ENCODE measurements at regions not wholly inside any gene's neighbourhood (a gene's known extent, or its start where the extent isn't known, plus 50 kb on each side); places are given as distances from the start of the nearest gene placed in this dataset.

DNA sequence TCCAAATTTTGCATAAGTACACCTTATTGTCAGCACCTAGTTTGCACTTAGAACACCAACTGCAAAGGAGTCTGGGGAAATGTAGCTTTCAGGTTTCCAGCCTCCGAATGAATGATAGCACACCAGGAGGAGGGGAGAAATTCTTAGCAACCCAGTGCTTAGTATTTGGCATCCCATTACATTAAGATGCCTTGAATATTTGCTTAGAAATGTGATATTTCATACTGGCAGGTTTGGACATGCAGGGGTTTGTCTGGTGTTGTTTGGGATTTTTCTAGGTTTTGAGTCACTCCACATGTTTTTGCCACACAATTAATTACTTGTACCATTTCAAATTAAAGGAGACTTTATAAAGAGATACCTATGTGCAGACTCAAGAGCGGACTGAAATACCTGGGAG is 60.3 kb upstream of the CAMK2D start:
- Histone ChIP-seq H3K36me3 (no peaks in the 10 kb centered on the region), H3K4me1 (no peaks in the 10 kb centered on the region), H3K9ac (no peak overlapping the region), H3K4me2 (no peak overlapping the region), H3K79me2 (ENCODE audit: low read depth) (no peaks in the 10 kb centered on the region), H3F3A (ENCODE audit: low read depth) (no peaks in the 10 kb centered on the region), H2AFZ (replicated peaks) (no peak overlapping the region), H3K27ac (no peak overlapping the region), H3K9me3 (ENCODE audit: low read depth) (no peaks in the 10 kb centered on the region), H3K27me3 (no peaks in the 10 kb centered on the region), H4K20me1 (ENCODE audit: low read depth) (no peaks in the 10 kb centered on the region), H3K4me3 (no peak overlapping the region)
- H3K36me3 Mint-ChIP-seq: no peaks in the 10 kb centered on the region
- H3K27me3 Mint-ChIP-seq (ENCODE audit: insufficient read depth, low read depth): no peaks in the 10 kb centered on the region
- no peak overlapping the region for H3K27ac Mint-ChIP-seq
- no peak overlapping the region for H3K4me3 Mint-ChIP-seq
- no peak for DNase-seq (ENCODE audit: low spot score)
- no peak for TF ChIP-seq EZH2phosphoT487 (IDR thresholded peaks at IDR 0.05)
- no peak for TF ChIP-seq EZH2 (IDR thresholded peaks at IDR 0.05)
- TF ChIP-seq, protein P1, sequence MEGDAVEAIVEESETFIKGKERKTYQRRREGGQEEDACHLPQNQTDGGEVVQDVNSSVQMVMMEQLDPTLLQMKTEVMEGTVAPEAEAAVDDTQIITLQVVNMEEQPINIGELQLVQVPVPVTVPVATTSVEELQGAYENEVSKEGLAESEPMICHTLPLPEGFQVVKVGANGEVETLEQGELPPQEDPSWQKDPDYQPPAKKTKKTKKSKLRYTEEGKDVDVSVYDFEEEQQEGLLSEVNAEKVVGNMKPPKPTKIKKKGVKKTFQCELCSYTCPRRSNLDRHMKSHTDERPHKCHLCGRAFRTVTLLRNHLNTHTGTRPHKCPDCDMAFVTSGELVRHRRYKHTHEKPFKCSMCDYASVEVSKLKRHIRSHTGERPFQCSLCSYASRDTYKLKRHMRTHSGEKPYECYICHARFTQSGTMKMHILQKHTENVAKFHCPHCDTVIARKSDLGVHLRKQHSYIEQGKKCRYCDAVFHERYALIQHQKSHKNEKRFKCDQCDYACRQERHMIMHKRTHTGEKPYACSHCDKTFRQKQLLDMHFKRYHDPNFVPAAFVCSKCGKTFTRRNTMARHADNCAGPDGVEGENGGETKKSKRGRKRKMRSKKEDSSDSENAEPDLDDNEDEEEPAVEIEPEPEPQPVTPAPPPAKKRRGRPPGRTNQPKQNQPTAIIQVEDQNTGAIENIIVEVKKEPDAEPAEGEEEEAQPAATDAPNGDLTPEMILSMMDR (IDR thresholded peaks at IDR 0.05): no peak
- no peaks in the 10 kb centered on the region for H3K9me3 Mint-ChIP-seq
- H3K4me1 Mint-ChIP-seq: peaks cover 38% of the 10 kb centered on the region

- no peak overlapping the region for H3K27ac Mint-ChIP-seq
- H4K20me1 ChIP-seq (ENCODE audit: low read depth): no peaks in the 10 kb centered on the region
- no peaks in the 10 kb centered on the region for H3K36me3 ChIP-seq
- peaks cover 31% of the 10 kb centered on the region for H3K4me1 Mint-ChIP-seq
- no peaks in the 10 kb centered on the region for H3K79me2 ChIP-seq (ENCODE audit: low read depth)
- H3K9ac ChIP-seq: no peak overlapping the region
- no peak for DNase-seq (ENCODE audit: low spot score)
- no peaks in the 10 kb centered on the region for H3K9me3 ChIP-seq (ENCODE audit: low read depth)
- no peaks in the 10 kb centered on the region for H3K4me1 ChIP-seq
- no peaks in the 10 kb centered on the region for H3K27me3 ChIP-seq
- no peaks in the 10 kb centered on the region for H3K27me3 Mint-ChIP-seq (ENCODE audit: insufficient read depth, low read depth)
- H2AFZ ChIP-seq (replicated peaks): no peak overlapping the region
- no peak overlapping the region for H3K4me2 ChIP-seq
- no peak overlapping the region for H3K4me3 ChIP-seq
- H3K36me3 Mint-ChIP-seq: no peaks in the 10 kb centered on the region
- TF ChIP-seq EZH2 (IDR thresholded peaks at IDR 0.05) (no peak), EZH2phosphoT487 (IDR thresholded peaks at IDR 0.05) (no peak)
- TF ChIP-seq, protein P1 (IDR thresholded peaks at IDR 0.05): no peak
- H3F3A ChIP-seq (ENCODE audit: low read depth): no peaks in the 10 kb centered on the region
- H3K4me3 Mint-ChIP-seq: no peak overlapping the region
- no peak overlapping the region for H3K27ac ChIP-seq
- H3K9me3 Mint-ChIP-seq: no peaks in the 10 kb centered on the region
Measured at GRCh38 chr4:113820108-113820507, 58.6 kb upstream of the CAMK2D start.

DNA sequence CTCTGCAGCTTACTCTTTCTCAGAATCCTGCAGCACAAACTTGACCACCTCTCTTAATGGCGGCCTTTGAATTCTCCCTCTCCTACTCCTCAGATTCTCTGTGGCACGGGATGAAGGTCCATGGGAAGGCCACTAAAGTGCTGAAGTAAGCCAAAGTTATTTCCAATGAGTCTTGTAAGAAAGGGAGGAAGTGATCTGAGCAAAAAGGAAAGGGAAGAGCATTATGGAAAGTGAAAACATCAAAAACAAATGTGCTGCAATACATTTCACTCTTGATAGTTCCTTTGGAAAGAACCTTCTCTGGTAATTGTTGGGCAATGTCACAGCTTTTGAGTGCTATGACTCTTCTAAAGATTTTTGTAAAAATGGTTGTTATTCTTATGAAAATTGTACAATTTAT is 54.3 kb upstream of the CAMK2D start:
- no peak overlapping the region for H3K4me2 ChIP-seq
- no peaks in the 10 kb centered on the region for H4K20me1 ChIP-seq (ENCODE audit: low read depth)
- no peak overlapping the region for H3K27ac ChIP-seq
- Mint-ChIP-seq H3K4me3 (no peak overlapping the region), H3K9me3 (no peaks in the 10 kb centered on the region), H3K4me1 (no peaks in the 10 kb centered on the region), H3K27me3 (ENCODE audit: insufficient read depth, low read depth) (no peaks in the 10 kb centered on the region), H3K27ac (no peak overlapping the region), H3K36me3 (no peaks in the 10 kb centered on the region)
- no peak for DNase-seq (ENCODE audit: low spot score)
- no peaks in the 10 kb centered on the region for H3K36me3 ChIP-seq
- H3K9ac ChIP-seq: no peak overlapping the region
- no peaks in the 10 kb centered on the region for H3K9me3 ChIP-seq (ENCODE audit: low read depth)
- no peaks in the 10 kb centered on the region for H3K4me1 ChIP-seq
- H3F3A ChIP-seq (ENCODE audit: low read depth): no peaks in the 10 kb centered on the region
- no peak overlapping the region for H3K4me3 ChIP-seq
- TF ChIP-seq, protein P1 (IDR thresholded peaks at IDR 0.05): no peak
- no peak for TF ChIP-seq EZH2 (IDR thresholded peaks at IDR 0.05)
- no peaks in the 10 kb centered on the region for H3K27me3 ChIP-seq
- H2AFZ ChIP-seq (replicated peaks): no peak overlapping the region
- H3K79me2 ChIP-seq (ENCODE audit: low read depth): no peaks in the 10 kb centered on the region

GRCh38 chr4:113811359-113811758 is 49.8 kb upstream of the CAMK2D start:
- no peak for TF ChIP-seq EZH2phosphoT487 (IDR thresholded peaks at IDR 0.05)
- TF ChIP-seq, protein P1 (IDR thresholded peaks at IDR 0.05): no peak
- no peak for TF ChIP-seq EZH2 (IDR thresholded peaks at IDR 0.05)
- Histone ChIP-seq H3K4me2 (no peak overlapping the region), H3K4me1 (no peaks in the 10 kb centered on the region), H2AFZ (replicated peaks) (no peak overlapping the region), H3K27ac (no peak overlapping the region), H3K9ac (no peak overlapping the region), H3K27me3 (no peaks in the 10 kb centered on the region), H4K20me1 (ENCODE audit: low read depth) (no peaks in the 10 kb centered on the region), H3K4me3 (no peak overlapping the region), H3K36me3 (no peaks in the 10 kb centered on the region), H3K9me3 (ENCODE audit: low read depth) (no peaks in the 10 kb centered on the region), H3K79me2 (ENCODE audit: low read depth) (no peaks in the 10 kb centered on the region), H3F3A (ENCODE audit: low read depth) (no peaks in the 10 kb centered on the region)
- no peaks in the 10 kb centered on the region for H3K36me3 Mint-ChIP-seq
- no peak overlapping the region for H3K4me3 Mint-ChIP-seq
- no peak overlapping the region for H3K27ac Mint-ChIP-seq
- H3K27me3 Mint-ChIP-seq (ENCODE audit: insufficient read depth, low read depth): no peaks in the 10 kb centered on the region
- no peaks in the 10 kb centered on the region for H3K4me1 Mint-ChIP-seq
- no peaks in the 10 kb centered on the region for H3K9me3 Mint-ChIP-seq
- DNase-seq (ENCODE audit: low spot score): no peak

All from neural progenitor cell (in vitro differentiated cells).